Heart left ventricle (tissue), 16 donors: ENCODE measurements at regions not wholly inside any gene's neighbourhood (a gene's known extent, or its start where the extent isn't known, plus 50 kb on each side); places are given as distances from the start of the nearest gene placed in this dataset.

Source experiments
- ATAC-seq, 4 donors: fragments of 200-7000 bp; cut with Tn5 transposase; one replicate each; pipeline ENCODE4 v1.9.1; 2020 to 2022; ENCODE audit warnings: moderate library complexity in 4 of 4, mild to moderate bottlenecking in 3 of 4, moderate number of reproducible peaks in 1 of 4
- DNase-seq, 5 donors: peaks; one replicate each; pipeline ENCODE4 v3.0.0-alpha.2; 2020
- H3K27ac ChIP-seq, 12 donors: fragments of 200-600 bp; sonication (generic) in 4 of 12; one replicate each; pipeline versions ENCODE4 v1.5.0 to v1.8.0; 2016 to 2022; ENCODE audit warnings: mild to moderate bottlenecking in 2 of 12
- H3K27me3 ChIP-seq, 9 donors: fragments of 200-600 bp; sonication (generic) in 2 of 9; one replicate each; pipeline versions ENCODE4 v1.5.1 to v1.8.0; 2016 to 2022; ENCODE audit warnings: mild to moderate bottlenecking in 3 of 9
- H3K36me3 ChIP-seq, 9 donors: fragments of 200-600 bp; sonication (generic) in 2 of 9; one replicate each; pipeline versions ENCODE4 v1.5.0 to v1.8.0; 2018 to 2022; ENCODE audit warnings: mild to moderate bottlenecking in 2 of 9
- H3K4me1 ChIP-seq, 12 donors: fragments of 200-600 bp; sonication (generic) in 4 of 12; one replicate each; pipeline versions ENCODE4 v1.5.0 to v1.8.0; 2016 to 2022; ENCODE audit warnings: mild to moderate bottlenecking in 3 of 12
- H3K4me3 ChIP-seq, 12 donors: fragments of 200-600 bp; sonication (generic) in 4 of 12; one replicate each; pipeline versions ENCODE4 v1.5.0 to v1.8.0; 2017 to 2022; ENCODE audit warnings: mild to moderate bottlenecking in 9 of 12, moderate library complexity in 4 of 12
- H3K9me3 ChIP-seq, 12 donors: fragments of 200-600 bp; sonication (generic) in 4 of 12; one replicate each; pipeline versions ENCODE4 v1.5.0 to v1.8.0; 2016 to 2022; ENCODE audit warnings: mild to moderate bottlenecking in 1 of 12
- CTCF ChIP-seq, 12 donors: fragments of 200-600 bp; sonication (generic) in 4 of 12; IDR thresholded peaks; one replicate each; pipeline versions ENCODE4 v1.5.0 to v1.8.0; 2018 to 2022; ENCODE audit warnings: antibody characterized with exemption in 12 of 12, mild to moderate bottlenecking in 5 of 12
- POLR2A ChIP-seq, 2 donors: fragments of 450-650 bp; IDR thresholded peaks; one replicate each; pipeline ENCODE4 v1.6.1; 2017; ENCODE audit warnings: antibody characterized with exemption in 2 of 2, mild to moderate bottlenecking in 2 of 2, moderate library complexity in 2 of 2
- WGBS, 4 donors: extraction: QIAGEN DNeasy Blood & Tissue Kit in 2 of 4; methylation state at CpG; one replicate each; pipeline versions ENCODE4 v1.1.5 to v1.1.7; 2013 to 2018; 5-methylcytosine and 5-hydroxymethylcytosine counted together
- intact Hi-C, 10 donors: fragments of 100-400 bp; cut with DNase I; formaldehyde crosslinking; loops; one replicate each; pipeline versions ENCODE4 v1.11.1 to v1.14.2; 2022
- donor health status: ischemic (EF 13 %, LVEDD 7.1; RV severe dilation, severe dysfunction).
- donor health status: healthy with polysubstance abuse.
- donor health status: DM: no; HTN: yes; CAD: no.
- donor health status: DM: no; HTN: no; CAD: no.
- donor health status: ischemic (EF 25% LVEDD 6.9; RV normal size, moderate dysfunction).
- donor health status: ischemic (EF 25% LVEDD 5.7; RV mildly dilated, moderate dysfunction).
- donor health status: healthy.
- donor health status: DM: yes; HTN: yes; CAD: no.
- donor health status: ischemic (EF 35%, LVEDD 5.7; RV mildly dilated, moderate dysfunction).
- donor health status: nonischemic (EF 11% LVEDD 7.7; RV severe dilation, severe dysfunction).
- donor health status: DM: yes; HTN: yes; CAD: no.
- donor health status: PGD.
- donor health status: ischemic (EF 29% LVEDD 5.4; RV normal size, mild dysfunction).
- donor health status: nonischemic (EF 23%, LVEDD 6.1; RV moderate dilation, normal function).

GRCh38 chr16:13421726-13422125 lies 498.2 kb upstream of the ERCC4 start:
- WGBS, 4 donors = 24 to 45% (median 32%) methylated on average over 3 of the region's 3 CpGs
- Histone ChIP-seq H3K27ac (no peak overlapping the region), H3K36me3 (no peaks in the 10 kb centered on the region), H3K4me3 (no peak overlapping the region), H3K9me3 (peaks cover 0 to 7% (median 0%) of the 10 kb centered on the region in 12 donors), H3K4me1 (no peaks in the 10 kb centered on the region), H3K27me3 (peaks cover 0 to 6% (median 0%) of the 10 kb centered on the region in 9 donors)
- TF ChIP-seq CTCF (IDR thresholded peaks at IDR 0.05) = no peak
- TF ChIP-seq POLR2A (IDR thresholded peaks at IDR 0.05) = no peak
- ATAC-seq = no peak
- DNase-seq = no peak
- intact Hi-C loops = no loop called here

- no peak for TF ChIP-seq CTCF (IDR thresholded peaks at IDR 0.05)
- TF ChIP-seq POLR2A (IDR thresholded peaks at IDR 0.05) = no peak
- intact Hi-C loops = no loop called here
- Histone ChIP-seq H3K4me3 (no peak overlapping the region), H3K36me3 (no peaks in the 10 kb centered on the region), H3K27ac (no peak overlapping the region), H3K4me1 (no peaks in the 10 kb centered on the region), H3K27me3 (peaks cover 0 to 4% (median 0%) of the 10 kb centered on the region in 9 donors), H3K9me3 (peaks cover 0 to 9% (median 0%) of the 10 kb centered on the region in 12 donors)
- WGBS, 4 donors = 39 to 51% (median 46%) methylated on average over 5 of the region's 5 CpGs
- DNase-seq (no peak), ATAC-seq (no peak)
Observed at GRCh38 chr16:13425836-13426235, 494.1 kb upstream of the ERCC4 start.

- WGBS, 4 donors = 60 to 65% (median 63%) methylated on average over 6 of the region's 6 CpGs
- no peak overlapping the region for H3K4me3 ChIP-seq
- TF ChIP-seq CTCF (IDR thresholded peaks at IDR 0.05) (no peak), POLR2A (IDR thresholded peaks at IDR 0.05) (no peak)
- peaks cover 0 to 9% (median 0%) of the 10 kb centered on the region in 12 donors for H3K9me3 ChIP-seq
- no peak overlapping the region for H3K27ac ChIP-seq
- intact Hi-C loops = no loop called here
- no peak for ATAC-seq
- H3K4me1 ChIP-seq = no peaks in the 10 kb centered on the region
- H3K27me3 ChIP-seq = peaks cover 0 to 4% (median 0%) of the 10 kb centered on the region in 9 donors
- no peak for DNase-seq
- no peaks in the 10 kb centered on the region for H3K36me3 ChIP-seq
Observed at GRCh38 chr16:13426269-13426668, 493.7 kb upstream of the ERCC4 start.

- Histone ChIP-seq H3K27ac (no peak overlapping the region), H3K4me3 (no peak overlapping the region), H3K27me3 (peaks cover 0 to 3% (median 0%) of the 10 kb centered on the region in 9 donors), H3K4me1 (no peaks in the 10 kb centered on the region), H3K9me3 (peaks cover 0 to 9% (median 0%) of the 10 kb centered on the region in 12 donors), H3K36me3 (no peaks in the 10 kb centered on the region)
- WGBS, 4 donors = 93 to 96% (median 95%) methylated on average over 4 of the region's 4 CpGs
- intact Hi-C loops = no loop called here
- ATAC-seq = no peak
- DNase-seq = no peak
- TF ChIP-seq POLR2A (IDR thresholded peaks at IDR 0.05) (no peak), CTCF (IDR thresholded peaks at IDR 0.05) (no peak)
Observed at GRCh38 chr16:13426736-13427135, 493.2 kb upstream of the ERCC4 start.
